ENCODE measurements at regions not wholly inside any gene's neighbourhood (a gene's known extent, or its start where the extent isn't known, plus 50 kb on each side); places are given as distances from the start of the nearest gene placed in this dataset.
"Not testable (repeated sequence)": the region's sequence is repeated elsewhere in the genome, so short reads cannot be mapped to it uniquely, and the experiment has no call there.

DNA sequence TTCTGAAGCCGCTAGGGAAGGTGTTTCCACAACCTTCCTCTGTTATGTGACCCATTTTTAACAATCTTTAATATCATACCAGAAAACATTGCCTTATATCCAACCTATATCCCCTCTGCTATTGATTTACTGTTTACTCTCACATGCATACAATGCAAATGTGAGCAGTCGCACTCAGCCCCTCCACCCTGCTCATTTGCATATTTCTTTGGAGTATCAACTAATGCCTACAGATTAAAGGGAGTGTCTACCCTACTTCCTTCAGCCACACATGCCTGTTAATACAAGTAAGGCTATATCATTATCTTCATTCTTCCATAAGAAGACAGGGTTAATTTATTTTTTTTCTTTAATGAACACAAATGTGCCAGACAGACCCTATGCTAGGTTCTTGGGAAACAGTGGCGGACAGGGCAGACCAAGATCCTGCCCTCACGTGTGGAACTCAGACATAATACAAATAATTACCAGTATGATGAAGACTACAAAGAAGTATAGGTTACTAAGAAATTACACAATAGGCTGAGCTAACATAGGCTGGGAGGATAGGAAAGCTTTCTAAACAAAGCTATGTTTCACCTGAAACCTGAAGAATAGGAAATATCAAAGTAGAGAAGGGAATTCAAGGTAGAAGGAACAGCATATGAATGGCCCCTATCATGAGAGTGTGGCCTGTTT is 107.3 kb upstream of the MDM1 start:
- Histone ChIP-seq H3K9me3 (ENCODE audit: control insufficient read depth, insufficient read depth, low read length) (peaks cover 4% of the 10 kb centered on the region; the same call in 1 of the 2 replicates), H3K27me3 (ENCODE audit: control insufficient read depth, insufficient read depth, low read length) (no peaks in the 10 kb centered on the region), H3K27ac (ENCODE audit: low read depth, low read length) (no peak overlapping the region), H3K4me3 (ENCODE audit: low read depth, low read length) (no peak overlapping the region)
- no peak for DNase-seq (ENCODE audit: low read depth, low spot score)
- ChIA-PET CTCF (no interaction called here), POLR2A (no interaction called here)
- TF ChIP-seq, protein P1, sequence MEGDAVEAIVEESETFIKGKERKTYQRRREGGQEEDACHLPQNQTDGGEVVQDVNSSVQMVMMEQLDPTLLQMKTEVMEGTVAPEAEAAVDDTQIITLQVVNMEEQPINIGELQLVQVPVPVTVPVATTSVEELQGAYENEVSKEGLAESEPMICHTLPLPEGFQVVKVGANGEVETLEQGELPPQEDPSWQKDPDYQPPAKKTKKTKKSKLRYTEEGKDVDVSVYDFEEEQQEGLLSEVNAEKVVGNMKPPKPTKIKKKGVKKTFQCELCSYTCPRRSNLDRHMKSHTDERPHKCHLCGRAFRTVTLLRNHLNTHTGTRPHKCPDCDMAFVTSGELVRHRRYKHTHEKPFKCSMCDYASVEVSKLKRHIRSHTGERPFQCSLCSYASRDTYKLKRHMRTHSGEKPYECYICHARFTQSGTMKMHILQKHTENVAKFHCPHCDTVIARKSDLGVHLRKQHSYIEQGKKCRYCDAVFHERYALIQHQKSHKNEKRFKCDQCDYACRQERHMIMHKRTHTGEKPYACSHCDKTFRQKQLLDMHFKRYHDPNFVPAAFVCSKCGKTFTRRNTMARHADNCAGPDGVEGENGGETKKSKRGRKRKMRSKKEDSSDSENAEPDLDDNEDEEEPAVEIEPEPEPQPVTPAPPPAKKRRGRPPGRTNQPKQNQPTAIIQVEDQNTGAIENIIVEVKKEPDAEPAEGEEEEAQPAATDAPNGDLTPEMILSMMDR (IDR thresholded peaks at IDR 0.05; ENCODE audit: low read depth, low read length), result no peak

DNA sequence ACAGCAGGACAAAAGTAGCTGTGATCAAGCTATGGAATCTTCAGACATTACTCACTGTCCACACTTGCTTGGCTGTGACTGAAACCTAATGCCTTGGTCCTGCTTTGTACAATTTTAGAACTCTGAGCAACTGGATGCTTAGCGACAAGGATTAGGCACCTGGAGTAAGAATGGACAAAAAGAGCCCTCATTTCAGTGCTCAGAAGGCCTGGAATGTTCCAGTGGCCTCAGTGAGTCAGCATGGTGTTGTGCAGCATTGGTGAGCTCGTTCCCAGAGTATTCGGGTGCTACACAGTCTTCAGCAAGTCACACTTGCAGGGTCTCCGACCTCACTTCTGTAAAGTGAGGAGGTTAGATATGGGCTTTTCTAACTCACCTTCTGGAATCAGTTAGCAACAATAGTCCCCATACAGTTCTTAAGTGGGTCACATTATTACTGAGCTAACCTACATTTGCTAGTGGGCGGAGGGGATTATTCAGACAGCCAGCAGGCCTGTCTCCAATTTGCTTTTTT is 108.0 kb upstream of the MDM1 start:
- Histone ChIP-seq H3K9me3 (ENCODE audit: control insufficient read depth, insufficient read depth, low read length) (peaks cover 1% of the 10 kb centered on the region; the same call in 1 of the 2 replicates), H3K27me3 (ENCODE audit: control insufficient read depth, insufficient read depth, low read length) (no peaks in the 10 kb centered on the region), H3K27ac (ENCODE audit: low read depth, low read length) (no peak overlapping the region), H3K4me3 (ENCODE audit: low read depth, low read length) (no peak overlapping the region)
- POLR2A ChIA-PET, result no interaction called here
- DNase-seq (ENCODE audit: low read depth, low spot score), result no peak
- CTCF ChIA-PET, result no interaction called here
- TF ChIP-seq, protein P1 (IDR thresholded peaks at IDR 0.05; ENCODE audit: low read depth, low read length), result no peak

DNA sequence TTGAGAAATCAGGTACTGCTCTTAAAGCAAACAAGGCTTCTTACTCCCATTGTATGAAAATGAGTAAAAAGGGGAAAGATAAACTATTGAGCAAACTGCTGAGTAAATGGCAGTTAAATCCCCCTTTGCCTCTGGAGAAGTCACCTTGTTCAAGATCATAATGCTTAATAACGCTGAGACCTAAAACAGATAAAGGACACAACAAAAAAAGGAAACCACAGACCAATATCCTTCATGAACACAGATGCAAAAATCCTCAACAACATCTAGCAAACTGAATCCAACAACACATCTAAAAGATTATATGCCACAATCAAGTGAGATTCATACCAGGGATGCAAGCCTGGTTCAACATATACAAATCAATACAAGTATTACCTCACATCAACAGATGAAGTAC is 109.0 kb upstream of the MDM1 start:
- Histone ChIP-seq H3K9me3 (ENCODE audit: control insufficient read depth, insufficient read depth, low read length) (no peaks in the 10 kb centered on the region; the same call in 1 of the 2 replicates), H3K27ac (ENCODE audit: low read depth, low read length) (no peak overlapping the region), H3K27me3 (ENCODE audit: control insufficient read depth, insufficient read depth, low read length) (no peaks in the 10 kb centered on the region), H3K4me3 (ENCODE audit: low read depth, low read length) (no peak overlapping the region)
- ChIA-PET POLR2A (no interaction called here), CTCF (no interaction called here)
- TF ChIP-seq, protein P1 (IDR thresholded peaks at IDR 0.05; ENCODE audit: low read depth, low read length), result no peak
- DNase-seq (ENCODE audit: low read depth, low spot score), result no peak

DNA sequence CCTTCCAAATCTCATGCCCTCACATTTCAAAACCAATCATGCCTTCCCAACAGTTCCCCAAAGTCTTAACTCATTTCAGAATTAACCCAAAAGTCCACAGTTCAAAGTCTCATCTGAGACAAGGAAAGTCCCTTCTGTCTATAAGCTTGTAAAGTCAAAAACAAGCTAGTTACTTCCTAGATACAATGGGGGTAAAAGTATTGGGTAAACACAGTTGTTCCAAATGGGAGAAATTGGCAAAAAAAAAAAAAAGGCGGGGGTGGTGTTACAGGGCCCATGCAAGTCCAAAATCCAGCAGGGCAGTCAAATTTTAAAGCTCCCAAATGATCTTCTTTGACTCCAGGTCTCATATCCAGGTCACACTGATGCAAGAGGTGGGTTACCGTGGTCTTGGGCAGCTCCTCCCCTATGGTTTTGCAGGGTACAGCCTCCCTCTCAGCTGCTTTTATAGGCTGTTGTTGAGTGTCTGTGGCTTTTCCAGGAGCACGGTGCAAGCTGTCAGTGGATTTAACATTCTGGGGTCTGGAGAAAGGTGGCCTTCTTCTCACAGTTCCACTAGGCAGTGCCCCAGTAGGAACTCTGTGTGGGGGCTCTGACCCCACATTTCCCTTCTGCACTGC is 110.3 kb upstream of the MDM1 start:
- H3K9me3 ChIP-seq (ENCODE audit: control insufficient read depth, insufficient read depth, low read length); DNase-seq (ENCODE audit: low read depth, low spot score); H3K4me3 ChIP-seq (ENCODE audit: low read depth, low read length); POLR2A ChIA-PET; H3K27me3 ChIP-seq (ENCODE audit: control insufficient read depth, insufficient read depth, low read length); H3K27ac ChIP-seq (ENCODE audit: low read depth, low read length): not testable (repeated sequence)
- CTCF ChIA-PET, result interaction anchor here (0.6 to 0.9 kb wide), 2 partner anchors 27 to 54 kb away, joined by 7 to 10 read pairs; no protein-coding TSS in a partner anchor

DNA sequence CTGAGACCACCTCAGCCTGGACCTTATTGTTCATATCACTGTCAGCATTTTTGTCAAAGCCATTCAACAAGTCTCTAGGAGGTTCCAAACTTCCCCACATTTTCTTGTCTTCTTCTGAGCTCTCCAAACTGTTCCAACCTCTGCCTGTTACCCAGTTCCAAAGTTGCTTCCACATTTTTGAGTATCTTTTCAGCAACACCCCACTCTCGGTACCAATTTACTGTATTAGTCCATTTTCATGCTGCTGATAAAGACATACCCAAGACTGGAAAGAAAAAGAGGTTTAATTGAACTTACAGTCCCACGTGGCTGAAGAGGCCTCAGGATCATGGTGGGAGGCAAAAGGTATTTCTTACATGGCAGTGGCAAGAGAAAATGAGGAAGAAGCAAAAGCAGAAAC is 111.5 kb upstream of the MDM1 start:
- DNase-seq (ENCODE audit: low read depth, low spot score); POLR2A ChIA-PET; H3K9me3 ChIP-seq (ENCODE audit: control insufficient read depth, insufficient read depth, low read length): not testable (repeated sequence)

DNA sequence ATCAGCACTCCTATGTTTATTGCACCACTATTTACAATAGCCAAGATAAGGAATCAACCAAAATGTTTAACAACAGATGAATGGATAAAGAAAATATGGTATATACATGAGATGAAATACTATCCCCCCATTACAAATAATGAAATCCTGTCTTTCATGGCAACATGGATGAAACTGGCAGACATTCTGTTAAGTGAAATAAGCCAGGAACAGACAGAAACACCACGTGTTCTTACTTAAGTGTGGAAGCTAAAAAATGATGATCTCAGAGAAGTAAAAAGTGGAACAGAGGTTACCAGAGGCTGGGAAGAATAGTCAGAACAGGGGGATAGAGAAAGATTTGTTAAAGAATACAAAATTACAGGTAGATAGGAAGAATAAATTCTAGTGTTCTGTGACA is 113.7 kb upstream of the MDM1 start:
- ChIA-PET POLR2A (interaction anchor here (0.5 kb wide), 1 partner anchor 172 kb away, joined by 5 read pairs; no protein-coding TSS in a partner anchor), CTCF (interaction anchor here (1.1 kb wide), 1 partner anchor 15 kb away, joined by 3 read pairs; no protein-coding TSS in a partner anchor)
- no peak for DNase-seq (ENCODE audit: low read depth, low spot score)
- TF ChIP-seq, protein P1 (IDR thresholded peaks at IDR 0.05; ENCODE audit: low read depth, low read length), result no peak
- no peak overlapping the region for H3K27ac ChIP-seq (ENCODE audit: low read depth, low read length)
- no peaks in the 10 kb centered on the region; the same call in 1 of the 2 replicates for H3K9me3 ChIP-seq (ENCODE audit: control insufficient read depth, insufficient read depth, low read length)
- no peak overlapping the region for H3K4me3 ChIP-seq (ENCODE audit: low read depth, low read length)
- no peaks in the 10 kb centered on the region for H3K27me3 ChIP-seq (ENCODE audit: control insufficient read depth, insufficient read depth, low read length)

More for the DNA sequence above, 111.5 kb upstream of the MDM1 start:
- H3K27ac ChIP-seq (ENCODE audit: low read depth, low read length); H3K27me3 ChIP-seq (ENCODE audit: control insufficient read depth, insufficient read depth, low read length); CTCF ChIA-PET; H3K4me3 ChIP-seq (ENCODE audit: low read depth, low read length): not testable (repeated sequence)
